Adrenal gland (tissue), 5 donors: ENCODE measurements at regions not wholly inside any gene's neighbourhood (a gene's known extent, or its start where the extent isn't known, plus 50 kb on each side); places are given as distances from the start of the nearest gene placed in this dataset.

Experiments
- POLR2A ChIP-seq, 2 donors: fragments of 450-650 bp; IDR thresholded peaks; one replicate each; pipeline ENCODE4 v1.6.1; 2017; ENCODE audit warnings: antibody characterized with exemption in 2 of 2, mild to moderate bottlenecking in 2 of 2, moderate library complexity in 1 of 2
- TF ChIP-seq, protein P1 (sequence below), 6 experiments: fragments of 450-650 bp in 4 of 6; fragments of 200-600 bp in 2 of 6; sonication (generic) in 1 of 6; IDR thresholded peaks; 1 replicate in 5 of 6; 2 replicates in 1 of 6; pipeline versions ENCODE4 v1.5.1 to v1.8.0; 2016 to 2021; ENCODE audit warnings: antibody characterized with exemption in 6 of 6, mild to moderate bottlenecking in 2 of 6, moderate library complexity in 1 of 6
- donor health status: DM: no; HTN: no; CAD: no.

DNA sequence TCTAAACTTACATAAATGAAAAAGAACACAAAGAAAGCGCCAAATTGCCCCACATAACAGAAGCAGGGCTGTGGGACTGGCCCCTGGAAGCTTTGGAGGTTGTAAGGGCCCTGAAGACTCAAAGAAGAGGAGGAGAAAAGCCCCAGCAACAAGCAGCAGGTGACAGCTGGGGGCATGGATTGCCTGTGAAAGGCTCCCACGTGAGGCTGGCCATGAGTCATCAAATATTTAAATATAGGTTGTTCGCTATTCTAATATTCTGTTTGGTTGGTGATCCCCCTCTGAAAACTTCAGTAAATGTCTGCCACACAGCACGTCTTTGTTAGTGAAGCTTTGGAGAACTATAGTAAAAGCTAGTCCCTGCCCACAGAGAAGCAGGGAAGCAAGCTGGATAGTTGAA is 132.4 kb downstream of the MREG start:
- TF ChIP-seq, protein P1, sequence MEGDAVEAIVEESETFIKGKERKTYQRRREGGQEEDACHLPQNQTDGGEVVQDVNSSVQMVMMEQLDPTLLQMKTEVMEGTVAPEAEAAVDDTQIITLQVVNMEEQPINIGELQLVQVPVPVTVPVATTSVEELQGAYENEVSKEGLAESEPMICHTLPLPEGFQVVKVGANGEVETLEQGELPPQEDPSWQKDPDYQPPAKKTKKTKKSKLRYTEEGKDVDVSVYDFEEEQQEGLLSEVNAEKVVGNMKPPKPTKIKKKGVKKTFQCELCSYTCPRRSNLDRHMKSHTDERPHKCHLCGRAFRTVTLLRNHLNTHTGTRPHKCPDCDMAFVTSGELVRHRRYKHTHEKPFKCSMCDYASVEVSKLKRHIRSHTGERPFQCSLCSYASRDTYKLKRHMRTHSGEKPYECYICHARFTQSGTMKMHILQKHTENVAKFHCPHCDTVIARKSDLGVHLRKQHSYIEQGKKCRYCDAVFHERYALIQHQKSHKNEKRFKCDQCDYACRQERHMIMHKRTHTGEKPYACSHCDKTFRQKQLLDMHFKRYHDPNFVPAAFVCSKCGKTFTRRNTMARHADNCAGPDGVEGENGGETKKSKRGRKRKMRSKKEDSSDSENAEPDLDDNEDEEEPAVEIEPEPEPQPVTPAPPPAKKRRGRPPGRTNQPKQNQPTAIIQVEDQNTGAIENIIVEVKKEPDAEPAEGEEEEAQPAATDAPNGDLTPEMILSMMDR (IDR thresholded peaks at IDR 0.05), result no peak
- TF ChIP-seq POLR2A (IDR thresholded peaks at IDR 0.05), result no peak
